Gastrocnemius medialis (tissue), 4 donors: ENCODE measurements at regions not wholly inside any gene's neighbourhood (a gene's known extent, or its start where the extent isn't known, plus 50 kb on each side); places are given as distances from the start of the nearest gene placed in this dataset.

Source experiments
- ATAC-seq, 2 donors: fragments of 150-250 bp; one replicate each; pipeline ENCODE4 v1.9.1; 2016
- DNase-seq, 2 donors: peaks; one replicate each; pipeline ENCODE4 v3.0.0-alpha.2; 2019
- H3K27ac ChIP-seq, 4 donors: fragments of 200-600 bp; sonication (generic); 1 replicate in 1 of 4; 2 replicates in 3 of 4; pipeline ENCODE4 v1.5.1; 2016 to 2018; ENCODE audit warnings: mild to moderate bottlenecking in 2 of 4, moderate library complexity in 1 of 4
- H3K27me3 ChIP-seq, 3 donors: fragments of 200-600 bp; sonication (generic) in 2 of 3; 1 replicate in 1 of 3; 2 replicates in 2 of 3; pipeline versions ENCODE4 v1.5.1 to v1.6.0; 2016 to 2019; ENCODE audit warnings: mild to moderate bottlenecking in 1 of 3, moderate library complexity in 1 of 3
- H3K36me3 ChIP-seq, 2 donors: fragments of 200-600 bp; sonication (generic) in 1 of 2; one replicate each; pipeline ENCODE4 v1.5.1; 2017 to 2018
- H3K4me1 ChIP-seq, 2 donors: fragments of 200-600 bp; sonication (generic) in 1 of 2; one replicate each; pipeline ENCODE4 v1.5.1; 2016 to 2017; ENCODE audit warnings: mild to moderate bottlenecking in 2 of 2
- H3K4me3 ChIP-seq, 4 donors: fragments of 200-600 bp; sonication (generic) in 3 of 4; 1 replicate in 1 of 4; 2 replicates in 3 of 4; pipeline ENCODE4 v1.5.1; 2016 to 2019; ENCODE audit warnings: mild to moderate bottlenecking in 2 of 4
- H3K9me3 ChIP-seq, 3 donors: fragments of 200-600 bp; sonication (generic) in 2 of 3; 1 replicate in 1 of 3; 2 replicates in 2 of 3; pipeline ENCODE4 v1.5.1; 2016 to 2019
- CTCF ChIP-seq, 5 experiments: fragments of 450-650 bp in 3 of 5; fragments of 200-600 bp in 2 of 5; sonication (generic) in 2 of 5; IDR thresholded peaks in 4 of 5; conservative IDR thresholded peaks in 1 of 5; 1 replicate in 4 of 5; 2 replicates in 1 of 5; pipeline ENCODE4 v1.5.1; 2016 to 2019; ENCODE audit warnings: antibody characterized with exemption in 5 of 5, mild to moderate bottlenecking in 3 of 5, moderate library complexity in 3 of 5
- POLR2A ChIP-seq, 2 donors: fragments of 450-650 bp; IDR thresholded peaks; one replicate each; pipeline ENCODE4 v1.6.1; 2017; ENCODE audit warnings: antibody characterized with exemption in 2 of 2, mild to moderate bottlenecking in 2 of 2, moderate library complexity in 2 of 2
- in situ Hi-C, 4 donors: fragments of 200-750 bp; cut with MboI; loops; one replicate each; pipeline versions ENCODE4 v1.15.0 to v1.8.0; 2017; ENCODE audit warnings: low sequenced_read_pairs in 4 of 4
- intact Hi-C: fragments of 100-400 bp; cut with DNase I; formaldehyde crosslinking; loops from one replicate; pipeline ENCODE4 v1.15.1; 2023; ENCODE audit warnings: low total_unique reads

- no peaks in the 10 kb centered on the region for H3K4me1 ChIP-seq
- in situ Hi-C loops, result loop anchor here in 1 of 4 donors (25.0 kb wide), 1 partner anchor 104 kb away; no protein-coding TSS in a partner anchor
- peaks cover 0 to 3% (median 0%) of the 10 kb centered on the region in 3 donors for H3K9me3 ChIP-seq
- peaks cover 0 to 23% of the 10 kb centered on the region in 2 donors for H3K36me3 ChIP-seq
- ATAC-seq (peak in 1 of 2 donors; percentile 45), DNase-seq (peak in 1 of 2 donors; percentile 48)
- peak overlapping the region in 3 of 4 donors; percentile 4 to 55 (median 16) for H3K27ac ChIP-seq
- H3K4me3 ChIP-seq, result no peak overlapping the region
- intact Hi-C loops, result no loop called here
- no peaks in the 10 kb centered on the region for H3K27me3 ChIP-seq
- TF ChIP-seq CTCF (IDR thresholded peaks at IDR 0.05 in 4 of 5, conservative IDR thresholded peaks at IDR 0.05 in 1 of 5) (no peak), POLR2A (IDR thresholded peaks at IDR 0.05) (no peak)
These were observed 100.9 kb downstream of the NCOR2 start for GRCh38 chr12:124466216-124467128.

- intact Hi-C loops (no loop called here), in situ Hi-C loops (loop anchor here in 1 of 4 donors (25.0 kb wide), 1 partner anchor 103 kb away; no protein-coding TSS in a partner anchor)
- H3K36me3 ChIP-seq, result peaks cover 0 to 16% of the 10 kb centered on the region in 2 donors
- H3K9me3 ChIP-seq, result peaks cover 0 to 3% (median 0%) of the 10 kb centered on the region in 3 donors
- ATAC-seq (no peak), DNase-seq (no peak)
- no peak for TF ChIP-seq CTCF (IDR thresholded peaks at IDR 0.05 in 4 of 5, conservative IDR thresholded peaks at IDR 0.05 in 1 of 5)
- TF ChIP-seq POLR2A (IDR thresholded peaks at IDR 0.05), result no peak
- H3K27me3 ChIP-seq, result no peaks in the 10 kb centered on the region
- H3K27ac ChIP-seq, result peak overlapping the region in 3 of 4 donors; percentile 4 to 55 (median 16)
- no peak overlapping the region for H3K4me3 ChIP-seq
- no peaks in the 10 kb centered on the region for H3K4me1 ChIP-seq
These were observed 101.9 kb downstream of the NCOR2 start for GRCh38 chr12:124465473-124465872.

DNA sequence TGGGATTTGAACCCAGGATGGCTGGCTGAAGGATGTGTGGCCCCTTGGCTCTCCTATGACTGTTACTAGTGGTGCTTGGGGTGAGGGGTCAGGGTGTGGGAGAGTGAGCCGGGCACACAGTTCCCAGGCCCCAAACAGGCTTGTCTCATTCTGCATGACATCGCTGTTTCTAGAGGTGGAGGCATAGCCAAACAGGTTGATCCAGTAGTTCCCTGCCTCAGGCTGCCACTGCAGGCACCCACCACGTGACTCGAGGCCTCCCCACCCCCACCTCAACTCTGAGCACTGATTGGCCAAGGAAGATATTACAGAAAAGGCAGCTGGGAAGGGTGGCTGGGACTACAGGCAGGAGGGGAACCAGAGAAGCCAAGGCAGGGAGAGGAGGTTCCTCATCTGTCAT, 102.6 kb downstream of the NCOR2 start:
- Histone ChIP-seq H3K4me1 (no peaks in the 10 kb centered on the region), H3K4me3 (no peak overlapping the region), H3K36me3 (peaks cover 0 to 16% of the 10 kb centered on the region in 2 donors), H3K9me3 (peaks cover 0 to 3% (median 0%) of the 10 kb centered on the region in 3 donors), H3K27me3 (no peaks in the 10 kb centered on the region), H3K27ac (peak overlapping the region in 1 of 4 donors; percentile 55)
- TF ChIP-seq POLR2A (IDR thresholded peaks at IDR 0.05) (no peak), CTCF (IDR thresholded peaks at IDR 0.05 in 4 of 5, conservative IDR thresholded peaks at IDR 0.05 in 1 of 5) (no peak)
- ATAC-seq (no peak), DNase-seq (no peak)
- intact Hi-C loops, result no loop called here
- in situ Hi-C loops, result loop anchor here in 1 of 4 donors (25.0 kb wide), 1 partner anchor 103 kb away; no protein-coding TSS in a partner anchor

DNA sequence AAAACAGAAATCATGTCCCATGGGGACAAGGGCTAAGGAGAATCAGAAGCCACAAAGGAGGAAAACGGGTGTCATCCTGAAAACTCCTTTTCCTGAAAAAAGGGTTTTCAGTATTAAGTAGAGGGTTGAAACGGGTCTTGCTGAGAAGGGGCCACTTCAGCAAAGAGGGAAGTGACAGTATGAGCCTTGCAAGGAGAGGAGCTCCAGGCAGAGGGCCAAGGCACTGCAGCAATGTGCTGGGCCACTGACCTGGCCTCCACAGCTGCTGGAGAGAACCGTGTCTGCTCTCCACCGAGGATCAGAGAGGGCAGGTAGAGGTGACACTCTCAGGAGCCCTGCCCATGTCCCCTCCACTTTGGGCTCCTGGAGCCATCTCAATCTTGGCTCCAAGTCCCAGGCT, 103.3 kb downstream of the NCOR2 start:
- no peaks in the 10 kb centered on the region for H3K9me3 ChIP-seq
- in situ Hi-C loops, result loop anchor here in 1 of 4 donors (25.0 kb wide), 1 partner anchor 102 kb away; no protein-coding TSS in a partner anchor
- H3K4me3 ChIP-seq, result no peak overlapping the region
- H3K27me3 ChIP-seq, result no peaks in the 10 kb centered on the region
- DNase-seq (peak in 1 of 2 donors; percentile 46), ATAC-seq (no peak)
- H3K4me1 ChIP-seq, result no peaks in the 10 kb centered on the region
- intact Hi-C loops, result no loop called here
- peak overlapping the region in 1 of 4 donors; percentile 33 for H3K27ac ChIP-seq
- TF ChIP-seq POLR2A (IDR thresholded peaks at IDR 0.05) (no peak), CTCF (IDR thresholded peaks at IDR 0.05 in 4 of 5, conservative IDR thresholded peaks at IDR 0.05 in 1 of 5) (no peak)
- H3K36me3 ChIP-seq, result peaks cover 0 to 11% of the 10 kb centered on the region in 2 donors
